Stimulated activated CD8-positive, alpha-beta memory T cell treated with anti-CD3 and anti-CD28 coated beads, Interleukin-4, amount 100 ng/mL, for 48 hours (primary cell): ENCODE measurements at regions not wholly inside any gene's neighbourhood (a gene's known extent, or its start where the extent isn't known, plus 50 kb on each side); places are given as distances from the start of the nearest gene placed in this dataset.

Source experiments
- DNase-seq: peaks from one replicate; pipeline ENCODE4 v3.0.0-alpha.2; 2020

GRCh38 chr7:132666774-132667172, 90.5 kb upstream of the PLXNA4 start:
- DNase-seq: no peak

- DNase-seq: no peak
Measured at GRCh38 chr7:132666071-132666773, 90.0 kb upstream of the PLXNA4 start.

GRCh38 chr7:132656846-132657776, 80.8 kb upstream of the PLXNA4 start:
- peak; percentile 28 for DNase-seq

- no peak for DNase-seq
Measured at GRCh38 chr7:132656341-132656740, 80.1 kb upstream of the PLXNA4 start.

- peak; percentile 65 for DNase-seq
Measured at GRCh38 chr7:132655131-132655727, 79.0 kb upstream of the PLXNA4 start.

- DNase-seq: no peak
Measured at GRCh38 chr7:132654150-132654549, 77.9 kb upstream of the PLXNA4 start.

GRCh38 chr7:132653366-132653930, 77.2 kb upstream of the PLXNA4 start:
- DNase-seq: no peak

- no peak for DNase-seq
Measured at GRCh38 chr7:132652507-132652906, 76.2 kb upstream of the PLXNA4 start.

GRCh38 chr7:132650498-132650897, 74.2 kb upstream of the PLXNA4 start:
- DNase-seq: no peak

GRCh38 chr7:132647311-132647710, 71.0 kb upstream of the PLXNA4 start:
- DNase-seq: no peak

GRCh38 chr7:132646052-132646451, 69.8 kb upstream of the PLXNA4 start:
- DNase-seq: no peak

GRCh38 chr7:132643302-132643701, 67.0 kb upstream of the PLXNA4 start:
- no peak for DNase-seq

- no peak for DNase-seq
Measured at GRCh38 chr7:132641238-132641637, 65.0 kb upstream of the PLXNA4 start.

- no peak for DNase-seq
Measured at GRCh38 chr7:132639983-132640382, 63.7 kb upstream of the PLXNA4 start.

GRCh38 chr7:132638000-132638399, 61.7 kb upstream of the PLXNA4 start:
- no peak for DNase-seq

GRCh38 chr7:132636581-132636980, 60.3 kb upstream of the PLXNA4 start:
- no peak for DNase-seq

GRCh38 chr7:132635127-132635526, 58.9 kb upstream of the PLXNA4 start:
- DNase-seq: no peak

GRCh38 chr7:132630834-132631233, 54.6 kb upstream of the PLXNA4 start:
- DNase-seq: no peak
